ENCODE measurements at regions not wholly inside any gene's neighbourhood (a gene's known extent, or its start where the extent isn't known, plus 50 kb on each side); places are given as distances from the start of the nearest gene placed in this dataset.

DNA sequence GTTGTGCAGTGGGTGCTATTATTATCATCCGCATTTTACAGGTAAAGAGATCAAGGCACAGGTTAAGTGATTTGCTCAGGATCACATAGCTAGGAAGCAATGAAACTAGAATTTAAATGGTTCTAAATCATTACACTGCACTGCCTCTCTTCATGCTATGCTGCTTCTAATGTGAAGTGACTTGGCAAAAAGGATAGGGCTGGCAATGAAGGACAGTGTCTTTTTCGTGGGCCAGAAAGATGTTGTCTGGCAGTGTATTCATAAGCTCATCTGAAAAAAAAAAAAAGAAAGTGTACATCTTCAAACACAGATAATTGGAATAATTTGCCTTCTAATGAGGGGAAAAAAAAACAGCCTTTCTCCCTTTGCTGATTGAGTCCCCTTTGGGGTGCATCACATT lies 132.2 kb upstream of the FUNDC1 start (continued):
- TF ChIP-seq, protein P1, sequence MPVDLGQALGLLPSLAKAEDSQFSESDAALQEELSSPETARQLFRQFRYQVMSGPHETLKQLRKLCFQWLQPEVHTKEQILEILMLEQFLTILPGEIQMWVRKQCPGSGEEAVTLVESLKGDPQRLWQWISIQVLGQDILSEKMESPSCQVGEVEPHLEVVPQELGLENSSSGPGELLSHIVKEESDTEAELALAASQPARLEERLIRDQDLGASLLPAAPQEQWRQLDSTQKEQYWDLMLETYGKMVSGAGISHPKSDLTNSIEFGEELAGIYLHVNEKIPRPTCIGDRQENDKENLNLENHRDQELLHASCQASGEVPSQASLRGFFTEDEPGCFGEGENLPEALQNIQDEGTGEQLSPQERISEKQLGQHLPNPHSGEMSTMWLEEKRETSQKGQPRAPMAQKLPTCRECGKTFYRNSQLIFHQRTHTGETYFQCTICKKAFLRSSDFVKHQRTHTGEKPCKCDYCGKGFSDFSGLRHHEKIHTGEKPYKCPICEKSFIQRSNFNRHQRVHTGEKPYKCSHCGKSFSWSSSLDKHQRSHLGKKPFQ (tag by site-specific recombination; IDR thresholded peaks at IDR 0.05): no peak
- TF ChIP-seq, protein P2, sequence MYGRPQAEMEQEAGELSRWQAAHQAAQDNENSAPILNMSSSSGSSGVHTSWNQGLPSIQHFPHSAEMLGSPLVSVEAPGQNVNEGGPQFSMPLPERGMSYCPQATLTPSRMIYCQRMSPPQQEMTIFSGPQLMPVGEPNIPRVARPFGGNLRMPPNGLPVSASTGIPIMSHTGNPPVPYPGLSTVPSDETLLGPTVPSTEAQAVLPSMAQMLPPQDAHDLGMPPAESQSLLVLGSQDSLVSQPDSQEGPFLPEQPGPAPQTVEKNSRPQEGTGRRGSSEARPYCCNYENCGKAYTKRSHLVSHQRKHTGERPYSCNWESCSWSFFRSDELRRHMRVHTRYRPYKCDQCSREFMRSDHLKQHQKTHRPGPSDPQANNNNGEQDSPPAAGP (tag by site-specific recombination; IDR thresholded peaks at IDR 0.05): no peak
- TF ChIP-seq, protein P3, sequence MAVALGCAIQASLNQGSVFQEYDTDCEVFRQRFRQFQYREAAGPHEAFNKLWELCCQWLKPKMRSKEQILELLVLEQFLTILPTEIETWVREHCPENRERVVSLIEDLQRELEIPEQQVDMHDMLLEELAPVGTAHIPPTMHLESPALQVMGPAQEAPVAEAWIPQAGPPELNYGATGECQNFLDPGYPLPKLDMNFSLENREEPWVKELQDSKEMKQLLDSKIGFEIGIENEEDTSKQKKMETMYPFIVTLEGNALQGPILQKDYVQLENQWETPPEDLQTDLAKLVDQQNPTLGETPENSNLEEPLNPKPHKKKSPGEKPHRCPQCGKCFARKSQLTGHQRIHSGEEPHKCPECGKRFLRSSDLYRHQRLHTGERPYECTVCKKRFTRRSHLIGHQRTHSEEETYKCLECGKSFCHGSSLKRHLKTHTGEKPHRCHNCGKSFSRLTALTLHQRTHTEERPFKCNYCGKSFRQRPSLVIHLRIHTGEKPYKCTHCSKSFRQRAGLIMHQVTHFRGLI (tag by site-specific recombination; IDR thresholded peaks at IDR 0.05): no peak
- no peak for TF ChIP-seq ZBTB8A (tag by site-specific recombination; IDR thresholded peaks at IDR 0.05)
- no peak for TF ChIP-seq BCL11B (tag by site-specific recombination; IDR thresholded peaks at IDR 0.05; ENCODE audit: low read depth)
- no peak for TF ChIP-seq WT1 (tag by site-specific recombination; IDR thresholded peaks at IDR 0.05)

DNA sequence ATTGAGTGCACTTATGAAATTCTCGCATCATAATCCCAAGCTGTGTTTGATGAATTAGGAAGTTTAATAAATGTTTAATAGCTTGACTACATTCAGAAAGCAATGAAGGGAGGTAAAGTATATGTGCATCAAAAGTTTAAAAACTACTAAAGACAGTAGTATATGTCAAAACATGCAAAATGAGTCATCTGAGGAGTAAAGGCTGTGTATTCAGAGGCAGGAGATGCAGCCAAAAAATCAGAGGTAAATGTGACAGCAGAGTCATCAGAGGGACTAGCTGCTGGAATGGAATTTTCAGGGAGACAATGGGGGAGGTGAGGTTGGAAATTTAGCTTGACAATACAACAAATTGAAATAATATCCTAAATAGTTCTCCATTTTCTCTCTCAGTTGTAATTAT lies 127.0 kb upstream of the FUNDC1 start:
- Histone ChIP-seq H3K27ac (ENCODE audit: extremely low read depth, low read depth, low read length) (no peak overlapping the region), H3K4me3 (ENCODE audit: low read depth, low read length) (no peak overlapping the region), H3K36me3 (ENCODE audit: control insufficient read depth in 2 of 2, insufficient read depth in 1 of 2, low read length in 2 of 2) (no peaks in the 10 kb centered on the region), H3K9me3 (ENCODE audit: control insufficient read depth, insufficient read depth, low read depth, low read length) (no peaks in the 10 kb centered on the region; the same call in 1 of the 2 replicates), H3K4me1 (ENCODE audit: control insufficient read depth, insufficient read depth, low read length) (no peaks in the 10 kb centered on the region; the same call in 1 of the 2 replicates)
- no peak for TF ChIP-seq ZNF843 (tag by site-specific recombination; IDR thresholded peaks at IDR 0.05)
- no peak for TF ChIP-seq ZBTB7A (tag by site-specific recombination; IDR thresholded peaks at IDR 0.05; ENCODE audit: low read depth)
- TF ChIP-seq, protein P4, sequence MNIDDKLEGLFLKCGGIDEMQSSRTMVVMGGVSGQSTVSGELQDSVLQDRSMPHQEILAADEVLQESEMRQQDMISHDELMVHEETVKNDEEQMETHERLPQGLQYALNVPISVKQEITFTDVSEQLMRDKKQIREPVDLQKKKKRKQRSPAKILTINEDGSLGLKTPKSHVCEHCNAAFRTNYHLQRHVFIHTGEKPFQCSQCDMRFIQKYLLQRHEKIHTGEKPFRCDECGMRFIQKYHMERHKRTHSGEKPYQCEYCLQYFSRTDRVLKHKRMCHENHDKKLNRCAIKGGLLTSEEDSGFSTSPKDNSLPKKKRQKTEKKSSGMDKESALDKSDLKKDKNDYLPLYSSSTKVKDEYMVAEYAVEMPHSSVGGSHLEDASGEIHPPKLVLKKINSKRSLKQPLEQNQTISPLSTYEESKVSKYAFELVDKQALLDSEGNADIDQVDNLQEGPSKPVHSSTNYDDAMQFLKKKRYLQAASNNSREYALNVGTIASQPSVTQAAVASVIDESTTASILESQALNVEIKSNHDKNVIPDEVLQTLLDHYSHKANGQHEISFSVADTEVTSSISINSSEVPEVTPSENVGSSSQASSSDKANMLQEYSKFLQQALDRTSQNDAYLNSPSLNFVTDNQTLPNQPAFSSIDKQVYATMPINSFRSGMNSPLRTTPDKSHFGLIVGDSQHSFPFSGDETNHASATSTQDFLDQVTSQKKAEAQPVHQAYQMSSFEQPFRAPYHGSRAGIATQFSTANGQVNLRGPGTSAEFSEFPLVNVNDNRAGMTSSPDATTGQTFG (tag by site-specific recombination; IDR thresholded peaks at IDR 0.05; ENCODE audit: borderline replicate concordance): no peak
- TF ChIP-seq ZNF623 (tag by site-specific recombination; IDR thresholded peaks at IDR 0.05): no peak
- no peak for TF ChIP-seq ZNF558 (tag by site-specific recombination; IDR thresholded peaks at IDR 0.05)
- TF ChIP-seq, protein P5, sequence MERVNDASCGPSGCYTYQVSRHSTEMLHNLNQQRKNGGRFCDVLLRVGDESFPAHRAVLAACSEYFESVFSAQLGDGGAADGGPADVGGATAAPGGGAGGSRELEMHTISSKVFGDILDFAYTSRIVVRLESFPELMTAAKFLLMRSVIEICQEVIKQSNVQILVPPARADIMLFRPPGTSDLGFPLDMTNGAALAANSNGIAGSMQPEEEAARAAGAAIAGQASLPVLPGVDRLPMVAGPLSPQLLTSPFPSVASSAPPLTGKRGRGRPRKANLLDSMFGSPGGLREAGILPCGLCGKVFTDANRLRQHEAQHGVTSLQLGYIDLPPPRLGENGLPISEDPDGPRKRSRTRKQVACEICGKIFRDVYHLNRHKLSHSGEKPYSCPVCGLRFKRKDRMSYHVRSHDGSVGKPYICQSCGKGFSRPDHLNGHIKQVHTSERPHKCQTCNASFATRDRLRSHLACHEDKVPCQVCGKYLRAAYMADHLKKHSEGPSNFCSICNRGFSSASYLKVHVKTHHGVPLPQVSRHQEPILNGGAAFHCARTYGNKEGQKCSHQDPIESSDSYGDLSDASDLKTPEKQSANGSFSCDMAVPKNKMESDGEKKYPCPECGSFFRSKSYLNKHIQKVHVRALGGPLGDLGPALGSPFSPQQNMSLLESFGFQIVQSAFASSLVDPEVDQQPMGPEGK (tag by site-specific recombination; IDR thresholded peaks at IDR 0.05): no peak
- no peak for TF ChIP-seq TRIM28 (IDR thresholded peaks at IDR 0.05; ENCODE audit: borderline replicate concordance, low read length)
- TF ChIP-seq ZNF404 (tag by site-specific recombination; IDR thresholded peaks at IDR 0.05): no peak
- TF ChIP-seq ZNF155 (tag by site-specific recombination; IDR thresholded peaks at IDR 0.05): no peak
- ChIA-PET CTCF (no interaction called here), POLR2A (no interaction called here)

DNA sequence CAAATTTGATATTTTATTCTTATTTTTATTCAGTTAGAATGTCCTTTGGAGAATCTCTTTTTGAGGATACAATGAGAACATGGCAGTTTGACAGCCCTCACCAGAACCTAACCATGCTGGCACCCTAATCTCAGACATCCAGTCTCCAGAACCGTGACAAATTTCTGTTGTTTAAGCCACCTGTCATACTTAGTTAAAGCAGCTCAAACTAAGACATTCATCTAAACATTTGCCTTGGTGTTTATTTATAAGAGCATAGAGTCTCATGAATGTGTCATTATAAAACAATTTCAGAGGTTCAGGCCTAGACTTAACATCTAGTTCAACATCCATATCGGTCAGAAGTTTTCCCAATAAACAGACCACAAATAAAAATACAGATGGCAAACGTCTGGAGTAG lies 125.1 kb upstream of the FUNDC1 start:
- TF ChIP-seq, protein P6, sequence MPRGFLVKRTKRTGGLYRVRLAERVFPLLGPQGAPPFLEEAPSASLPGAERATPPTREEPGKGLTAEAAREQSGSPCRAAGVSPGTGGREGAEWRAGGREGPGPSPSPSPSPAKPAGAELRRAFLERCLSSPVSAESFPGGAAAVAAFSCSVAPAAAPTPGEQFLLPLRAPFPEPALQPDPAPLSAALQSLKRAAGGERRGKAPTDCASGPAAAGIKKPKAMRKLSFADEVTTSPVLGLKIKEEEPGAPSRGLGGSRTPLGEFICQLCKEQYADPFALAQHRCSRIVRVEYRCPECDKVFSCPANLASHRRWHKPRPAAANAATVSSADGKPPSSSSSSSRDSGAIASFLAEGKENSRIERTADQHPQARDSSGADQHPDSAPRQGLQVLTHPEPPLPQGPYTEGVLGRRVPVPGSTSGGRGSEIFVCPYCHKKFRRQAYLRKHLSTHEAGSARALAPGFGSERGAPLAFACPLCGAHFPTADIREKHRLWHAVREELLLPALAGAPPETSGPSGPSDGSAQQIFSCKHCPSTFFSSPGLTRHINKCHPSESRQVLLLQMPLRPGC (tag by site-specific recombination; IDR thresholded peaks at IDR 0.05): no peak
- TF ChIP-seq ZNF654 (tag by site-specific recombination; IDR thresholded peaks at IDR 0.05; ENCODE audit: low read depth): no peak
- TF ChIP-seq ZNF391 (tag by site-specific recombination; IDR thresholded peaks at IDR 0.05; ENCODE audit: borderline replicate concordance, low read depth): no peak
- no peak for TF ChIP-seq MYNN (tag by site-specific recombination; IDR thresholded peaks at IDR 0.05; ENCODE audit: borderline replicate concordance)
- TF ChIP-seq ZSCAN16 (tag by site-specific recombination; IDR thresholded peaks at IDR 0.05): no peak
- TF ChIP-seq ZNF140 (tag by site-specific recombination; IDR thresholded peaks at IDR 0.05): no peak
- no peak for TF ChIP-seq ZNF311 (tag by site-specific recombination; IDR thresholded peaks at IDR 0.05; ENCODE audit: borderline replicate concordance)
- Histone ChIP-seq H3K27ac (ENCODE audit: extremely low read depth, low read depth, low read length) (no peak overlapping the region), H3K36me3 (ENCODE audit: control insufficient read depth in 2 of 2, insufficient read depth in 1 of 2, low read length in 2 of 2) (no peaks in the 10 kb centered on the region), H3K4me3 (ENCODE audit: low read depth, low read length) (no peak overlapping the region), H3K4me1 (ENCODE audit: control insufficient read depth, insufficient read depth, low read length) (no peaks in the 10 kb centered on the region), H3K9me3 (ENCODE audit: control insufficient read depth, insufficient read depth, low read depth, low read length) (no peaks in the 10 kb centered on the region; the same call in 1 of the 2 replicates)
- ChIA-PET CTCF (no interaction called here), POLR2A (no interaction called here)
